ENCODE measurements at regions not wholly inside any gene's neighbourhood (a gene's known extent, or its start where the extent isn't known, plus 50 kb on each side); places are given as distances from the start of the nearest gene placed in this dataset.

- Mint-ChIP-seq H3K9me3 (no peaks in the 10 kb centered on the region), H3K4me1 (no peaks in the 10 kb centered on the region), H3K36me3 (ENCODE audit: low read depth) (no peaks in the 10 kb centered on the region), H3K27ac (no peak overlapping the region), H3K4me3 (no peak overlapping the region), H3K27me3 (peaks cover 2% of the 10 kb centered on the region)
- intact Hi-C loops (cut with micrococcal nuclease) = no loop called here
- CTCF ChIA-PET = no interaction called here
- POLR2A ChIA-PET = no interaction called here
- no peak for DNase-seq
- no peak for ATAC-seq (ENCODE audit: low read depth)
- TF ChIP-seq CTCF (IDR thresholded peaks at IDR 0.05) = no peak
Measured at GRCh38 chr4:79053754-79054153, 114.5 kb upstream of the PAQR3 start.

GRCh38 chr4:79050541-79050880 lies 111.3 kb upstream of the PAQR3 start:
- Mint-ChIP-seq H3K27me3 (no peaks in the 10 kb centered on the region), H3K4me3 (no peak overlapping the region), H3K36me3 (ENCODE audit: low read depth) (no peaks in the 10 kb centered on the region), H3K9me3 (no peaks in the 10 kb centered on the region), H3K27ac (no peak overlapping the region), H3K4me1 (no peaks in the 10 kb centered on the region)
- no peak for DNase-seq
- TF ChIP-seq CTCF (IDR thresholded peaks at IDR 0.05) = no peak
- ATAC-seq (ENCODE audit: low read depth) = no peak
- intact Hi-C loops (cut with micrococcal nuclease) = no loop called here
- ChIA-PET POLR2A (no interaction called here), CTCF (no interaction called here)

DNA sequence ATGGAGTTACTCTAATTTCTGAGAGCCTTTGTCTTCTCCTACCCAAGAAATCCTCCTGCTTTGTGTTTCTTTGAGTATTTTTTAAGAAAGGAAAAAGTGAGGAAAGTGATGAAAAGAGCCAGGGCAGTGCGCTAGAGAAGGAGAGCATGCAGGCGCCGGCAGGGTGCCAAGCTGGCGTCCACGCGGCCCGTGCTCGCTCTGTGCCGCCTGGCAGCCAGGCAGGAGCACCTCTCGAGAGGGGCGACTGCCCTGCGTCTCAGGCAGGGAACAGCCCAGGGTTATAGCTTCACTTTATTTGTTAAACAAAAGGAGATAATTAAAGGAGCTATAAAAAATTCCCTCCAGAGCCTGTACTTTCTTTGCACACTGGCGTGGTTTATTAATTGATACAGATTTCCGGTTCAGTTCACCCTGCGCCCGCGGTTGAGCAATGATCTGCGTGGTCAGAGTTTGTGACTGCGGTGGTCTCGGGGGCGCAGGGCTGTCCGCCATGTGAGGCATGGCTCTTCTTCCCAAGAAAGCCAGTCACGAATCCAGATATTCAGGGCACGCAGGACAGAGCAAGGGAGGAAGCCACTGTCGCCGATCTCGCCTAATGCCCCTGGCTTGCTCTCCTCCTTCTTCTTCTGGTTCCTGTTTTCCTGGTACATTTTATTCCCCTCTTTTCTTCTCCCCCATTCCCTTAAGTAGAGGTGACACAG lies 110.8 kb upstream of the PAQR3 start:
- Mint-ChIP-seq H3K27me3 (no peaks in the 10 kb centered on the region), H3K9me3 (no peaks in the 10 kb centered on the region), H3K36me3 (ENCODE audit: low read depth) (no peaks in the 10 kb centered on the region), H3K27ac (no peak overlapping the region), H3K4me3 (no peak overlapping the region), H3K4me1 (no peaks in the 10 kb centered on the region)
- POLR2A ChIA-PET = no interaction called here
- CTCF ChIA-PET = no interaction called here
- DNase-seq (no peak), ATAC-seq (ENCODE audit: low read depth) (no peak)
- intact Hi-C loops (cut with micrococcal nuclease) = no loop called here
- no peak for TF ChIP-seq CTCF (IDR thresholded peaks at IDR 0.05)

DNA sequence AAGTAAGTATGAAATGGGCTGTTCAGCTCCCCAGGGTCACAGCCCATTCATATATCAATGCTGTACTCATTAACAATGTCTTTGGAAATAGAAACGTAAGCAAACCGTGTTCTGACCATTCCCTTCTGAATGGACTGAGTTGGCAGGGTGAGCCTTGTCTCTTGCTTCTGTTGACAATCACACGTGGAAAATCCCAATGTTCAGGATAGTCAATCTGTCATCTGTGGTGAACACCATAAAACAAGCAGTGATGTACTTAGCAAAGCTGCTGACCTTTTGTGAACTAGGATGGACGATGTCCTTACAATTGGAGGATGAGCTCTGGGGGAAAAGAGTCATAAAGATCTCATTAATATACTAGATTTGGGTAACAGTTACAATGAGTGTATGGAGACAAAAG lies 109.6 kb upstream of the PAQR3 start:
- no peak for ATAC-seq (ENCODE audit: low read depth)
- H3K9me3 Mint-ChIP-seq = no peaks in the 10 kb centered on the region

DNA sequence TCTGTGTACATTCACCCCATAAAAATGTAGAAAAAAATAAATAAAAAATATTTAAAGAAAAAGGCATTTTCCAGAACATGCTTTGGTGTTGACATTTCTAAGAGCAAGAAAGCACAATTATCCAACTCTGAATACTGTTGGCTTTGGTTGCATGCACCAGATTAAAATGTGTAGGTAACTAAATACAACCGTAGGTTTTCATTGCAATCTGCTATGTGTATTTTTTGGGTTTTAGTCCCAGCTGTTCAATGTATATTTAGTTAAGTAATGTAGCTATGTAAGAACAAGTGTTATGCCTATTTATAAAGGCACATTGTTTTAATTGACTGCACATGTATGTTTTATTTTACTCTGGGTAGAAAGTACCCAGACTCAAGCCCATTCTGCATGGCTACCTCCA lies 108.1 kb upstream of the PAQR3 start:
- Mint-ChIP-seq H3K4me1 (no peaks in the 10 kb centered on the region), H3K27me3 (no peaks in the 10 kb centered on the region), H3K9me3 (no peaks in the 10 kb centered on the region), H3K36me3 (ENCODE audit: low read depth) (no peaks in the 10 kb centered on the region), H3K27ac (no peak overlapping the region), H3K4me3 (no peak overlapping the region)
- DNase-seq (no peak), ATAC-seq (ENCODE audit: low read depth) (no peak)
- intact Hi-C loops (cut with micrococcal nuclease) = no loop called here
- ChIA-PET POLR2A (no interaction called here), CTCF (no interaction called here)
- no peak for TF ChIP-seq CTCF (IDR thresholded peaks at IDR 0.05)

More for the DNA sequence above, 109.6 kb upstream of the PAQR3 start:
- CTCF ChIA-PET = no interaction called here
- H3K36me3 Mint-ChIP-seq (ENCODE audit: low read depth) = no peaks in the 10 kb centered on the region
- POLR2A ChIA-PET = no interaction called here
- H3K27ac Mint-ChIP-seq = no peak overlapping the region
- intact Hi-C loops (cut with micrococcal nuclease) = no loop called here
- TF ChIP-seq CTCF (IDR thresholded peaks at IDR 0.05) = no peak
- no peak for DNase-seq
- no peaks in the 10 kb centered on the region for H3K27me3 Mint-ChIP-seq
- H3K4me3 Mint-ChIP-seq = no peak overlapping the region
- no peaks in the 10 kb centered on the region for H3K4me1 Mint-ChIP-seq
